ENCODE measurements at regions not wholly inside any gene's neighbourhood (a gene's known extent, or its start where the extent isn't known, plus 50 kb on each side); places are given as distances from the start of the nearest gene placed in this dataset.

GRCh38 chr13:109351236-109351635 is 435.1 kb downstream of the IRS2 start:
- TF ChIP-seq CTCF (IDR thresholded peaks at IDR 0.05; ENCODE audit: borderline replicate concordance, insufficient read depth, low read depth, low read length), result no peak

GRCh38 chr13:109348519-109349258 is 437.7 kb downstream of the IRS2 start:
- H3K4me3 ChIP-seq (ENCODE audit: low read depth, low read length), result no peak overlapping the region
- TF ChIP-seq CTCF (IDR thresholded peaks at IDR 0.05; ENCODE audit: borderline replicate concordance, insufficient read depth, low read depth, low read length), result no peak

More at GRCh38 chr13:109351236-109351635, 435.1 kb downstream of the IRS2 start:
- no peak overlapping the region for H3K4me3 ChIP-seq (ENCODE audit: low read depth, low read length)

- no peak for TF ChIP-seq CTCF (IDR thresholded peaks at IDR 0.05; ENCODE audit: borderline replicate concordance, insufficient read depth, low read depth, low read length)
- no peak overlapping the region for H3K4me3 ChIP-seq (ENCODE audit: low read depth, low read length)
Measured at GRCh38 chr13:109346060-109346459, 440.3 kb downstream of the IRS2 start.

- H3K4me3 ChIP-seq (ENCODE audit: low read depth, low read length), result no peak overlapping the region
- TF ChIP-seq CTCF (IDR thresholded peaks at IDR 0.05; ENCODE audit: borderline replicate concordance, insufficient read depth, low read depth, low read length), result no peak
Measured at GRCh38 chr13:109345433-109345941, 440.9 kb downstream of the IRS2 start.

- TF ChIP-seq CTCF (IDR thresholded peaks at IDR 0.05; ENCODE audit: borderline replicate concordance, insufficient read depth, low read depth, low read length), result no peak
- H3K4me3 ChIP-seq (ENCODE audit: low read depth, low read length), result no peak overlapping the region
Measured at GRCh38 chr13:109344552-109345157, 441.7 kb downstream of the IRS2 start.

- H3K4me3 ChIP-seq (ENCODE audit: low read depth, low read length), result no peak overlapping the region
- TF ChIP-seq CTCF (IDR thresholded peaks at IDR 0.05; ENCODE audit: borderline replicate concordance, insufficient read depth, low read depth, low read length), result no peak
Measured at GRCh38 chr13:109336730-109337129, 449.7 kb downstream of the IRS2 start.

Data from GM12875 (cell line).